Trophoblast cell (in vitro differentiated cells and primary cell): ENCODE measurements at regions not wholly inside any gene's neighbourhood (a gene's known extent, or its start where the extent isn't known, plus 50 kb on each side); places are given as distances from the start of the nearest gene placed in this dataset.

Experiments used
- DNase-seq, 2 donors: peaks; one replicate each; pipeline ENCODE4 v3.0.0-alpha.2; 2016
- H2AFZ ChIP-seq: 2 replicates; pipeline ENCODE4 v1.6.1; 2013; ENCODE audit warnings: low read length, moderate library complexity, mild to moderate bottlenecking; ENCODE audit not compliant: insufficient read depth, poor library complexity
- H2AK5ac ChIP-seq: 2 replicates; pipeline ENCODE4 v1.6.1; 2013; ENCODE audit warnings: mild to moderate bottlenecking, low read length
- H2BK120ac ChIP-seq: 2 replicates; pipeline ENCODE4 v1.6.1; 2013; ENCODE audit warnings: low read length, mild to moderate bottlenecking, moderate library complexity; ENCODE audit not compliant: insufficient read depth, poor library complexity
- H2BK12ac ChIP-seq: 2 replicates; pipeline ENCODE4 v1.6.1; 2013; ENCODE audit warnings: mild to moderate bottlenecking, low read length, moderate library complexity
- H2BK5ac ChIP-seq: 2 replicates; pipeline ENCODE4 v1.6.1; 2013; ENCODE audit warnings: low read length, low read depth, moderate library complexity, mild to moderate bottlenecking; ENCODE audit not compliant: poor library complexity
- H3K14ac ChIP-seq: 2 replicates; pipeline ENCODE4 v1.6.1; 2013; ENCODE audit warnings: mild to moderate bottlenecking, low read length
- H3K18ac ChIP-seq: 2 replicates; pipeline ENCODE4 v1.6.1; 2013; ENCODE audit warnings: mild to moderate bottlenecking, low read length
- H3K23ac ChIP-seq: 2 replicates; pipeline ENCODE4 v1.6.1; 2013; ENCODE audit warnings: low read length
- H3K27ac ChIP-seq: 2 replicates; pipeline ENCODE4 v1.5.1; 2013; ENCODE audit warnings: low read depth, mild to moderate bottlenecking, inconsistent platforms, low read length, moderate library complexity
- H3K27me3 ChIP-seq: 2 replicates; pipeline ENCODE4 v1.6.1; 2013; ENCODE audit warnings: inconsistent platforms, mild to moderate bottlenecking, low read length, moderate library complexity; ENCODE audit not compliant: insufficient read depth
- H3K36me3 ChIP-seq, 2 experiments: 1 replicate in 1 of 2; 2 replicates in 1 of 2; pipeline ENCODE4 v1.6.1; 2013; ENCODE audit warnings: low read length in 2 of 2, mild to moderate bottlenecking in 2 of 2, moderate library complexity in 1 of 2; ENCODE audit not compliant: insufficient read depth in 2 of 2, control insufficient read depth in 1 of 2
- H3K4ac ChIP-seq: 2 replicates; pipeline ENCODE4 v1.6.1; 2013; ENCODE audit warnings: low read depth, mild to moderate bottlenecking, low read length, moderate library complexity
- H3K4me1 ChIP-seq, 2 experiments: 1 replicate in 1 of 2; 2 replicates in 1 of 2; pipeline ENCODE4 v1.6.1; 2013; ENCODE audit warnings: low read length in 2 of 2, mild to moderate bottlenecking in 2 of 2, moderate library complexity in 1 of 2; ENCODE audit not compliant: insufficient read depth in 2 of 2, control insufficient read depth in 1 of 2
- H3K4me2 ChIP-seq: 2 replicates; pipeline ENCODE4 v1.6.1; 2013; ENCODE audit warnings: inconsistent platforms, mild to moderate bottlenecking, low read length, moderate library complexity
- H3K4me3 ChIP-seq: 2 replicates; pipeline ENCODE4 v1.5.1; 2013; ENCODE audit warnings: mild to moderate bottlenecking, low read depth, low read length, inconsistent platforms
- H3K79me1 ChIP-seq: one replicate; pipeline ENCODE4 v1.6.1; 2013; ENCODE audit warnings: low read length
- H3K79me2 ChIP-seq: 2 replicates; pipeline ENCODE4 v1.6.1; 2013; ENCODE audit warnings: low read length, mild to moderate bottlenecking; ENCODE audit not compliant: control insufficient read depth, insufficient read depth, poor library complexity
- H3K9ac ChIP-seq: 2 replicates; pipeline ENCODE4 v1.6.1; 2013; ENCODE audit warnings: mild to moderate bottlenecking, low read length
- H3K9me3 ChIP-seq: 2 replicates; pipeline ENCODE4 v1.6.1; 2013; ENCODE audit warnings: low read depth, mild to moderate bottlenecking, control low read depth, inconsistent platforms, low read length; ENCODE audit not compliant: insufficient read depth
- H4K12ac ChIP-seq: 2 replicates; pipeline ENCODE4 v1.6.1; 2013; ENCODE audit warnings: low read depth, mild to moderate bottlenecking, low read length, moderate library complexity
- H4K8ac ChIP-seq: 2 replicates; pipeline ENCODE4 v1.6.1; 2013; ENCODE audit warnings: low read depth, mild to moderate bottlenecking, low read length, moderate library complexity
- H4K91ac ChIP-seq: one replicate; pipeline ENCODE4 v1.6.1; 2013; ENCODE audit warnings: low read depth, mild to moderate bottlenecking, low read length, moderate library complexity
- WGBS: extraction: QIAGEN DNeasy Blood & Tissue Kit; methylation state at CpG from one replicate; pipeline ENCODE4 v1.1.7; 2013; ENCODE audit warnings: missing lambda C conversion rate; ENCODE audit not compliant: insufficient read length, insufficient coverage; ENCODE audit errors: extremely low coverage; 5-methylcytosine and 5-hydroxymethylcytosine counted together

DNA sequence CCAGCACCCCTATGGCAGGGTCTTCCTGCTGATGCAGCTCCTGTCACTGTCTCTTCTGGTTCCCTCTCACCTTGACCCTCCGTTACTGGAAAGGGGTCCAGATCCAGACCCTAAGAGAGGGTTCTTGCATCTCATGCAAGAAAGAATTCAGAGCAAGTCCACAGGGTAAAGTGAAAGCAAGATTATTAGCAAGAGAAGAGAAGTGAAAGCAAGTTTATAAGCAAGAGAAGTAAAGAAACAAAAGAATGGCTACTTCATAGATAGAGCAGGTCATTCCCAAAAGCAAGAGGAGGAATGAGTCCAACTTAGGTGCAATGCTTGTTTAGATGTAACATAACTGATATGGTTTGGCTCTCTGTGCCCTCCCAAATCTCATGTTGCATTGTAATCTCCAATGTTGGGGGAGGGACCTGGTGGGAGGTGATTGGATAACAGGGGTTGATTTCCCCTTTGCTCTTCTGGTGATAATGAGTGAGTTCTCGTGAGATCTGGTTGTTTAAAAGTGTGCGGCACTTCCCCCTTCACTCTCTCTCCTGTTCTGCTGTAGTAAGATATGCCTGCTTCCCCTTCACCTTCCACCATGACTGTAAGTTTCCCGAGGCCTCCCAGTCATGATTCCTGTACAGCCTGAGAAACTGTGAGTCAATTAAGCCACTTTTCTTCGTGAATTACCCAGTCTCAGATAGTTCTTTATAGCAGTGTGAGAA lies 183.3 kb downstream of the MED10 start:
- H3K36me3 ChIP-seq, result no peaks in the 10 kb centered on the region
- H2AFZ ChIP-seq, result no peak overlapping the region
- no peaks in the 10 kb centered on the region for H3K9me3 ChIP-seq
- no peak overlapping the region for H3K18ac ChIP-seq
- H4K12ac ChIP-seq, result no peak overlapping the region
- no peak overlapping the region for H3K4ac ChIP-seq
- H4K8ac ChIP-seq, result no peak overlapping the region
- H2BK5ac ChIP-seq, result no peak overlapping the region
- no peak for DNase-seq
- no peak overlapping the region for H4K91ac ChIP-seq
- H3K79me1 ChIP-seq, result no peaks in the 10 kb centered on the region
- WGBS, result no CpG with 5 or more reads among the region's 5 CpGs
- H2AK5ac ChIP-seq, result no peak overlapping the region
- no peak overlapping the region for H3K9ac ChIP-seq
- H3K23ac ChIP-seq, result no peak overlapping the region
- no peaks in the 10 kb centered on the region for H3K79me2 ChIP-seq
- no peak overlapping the region for H3K4me3 ChIP-seq
- H3K4me2 ChIP-seq, result no peak overlapping the region
- peaks cover 2 to 3% of the 10 kb centered on the region in 2 experiments for H3K4me1 ChIP-seq
- H3K27me3 ChIP-seq, result no peaks in the 10 kb centered on the region
- H3K27ac ChIP-seq, result no peak overlapping the region
- H2BK12ac ChIP-seq, result no peak overlapping the region
- no peak overlapping the region for H3K14ac ChIP-seq
- H2BK120ac ChIP-seq, result no peak overlapping the region

DNA sequence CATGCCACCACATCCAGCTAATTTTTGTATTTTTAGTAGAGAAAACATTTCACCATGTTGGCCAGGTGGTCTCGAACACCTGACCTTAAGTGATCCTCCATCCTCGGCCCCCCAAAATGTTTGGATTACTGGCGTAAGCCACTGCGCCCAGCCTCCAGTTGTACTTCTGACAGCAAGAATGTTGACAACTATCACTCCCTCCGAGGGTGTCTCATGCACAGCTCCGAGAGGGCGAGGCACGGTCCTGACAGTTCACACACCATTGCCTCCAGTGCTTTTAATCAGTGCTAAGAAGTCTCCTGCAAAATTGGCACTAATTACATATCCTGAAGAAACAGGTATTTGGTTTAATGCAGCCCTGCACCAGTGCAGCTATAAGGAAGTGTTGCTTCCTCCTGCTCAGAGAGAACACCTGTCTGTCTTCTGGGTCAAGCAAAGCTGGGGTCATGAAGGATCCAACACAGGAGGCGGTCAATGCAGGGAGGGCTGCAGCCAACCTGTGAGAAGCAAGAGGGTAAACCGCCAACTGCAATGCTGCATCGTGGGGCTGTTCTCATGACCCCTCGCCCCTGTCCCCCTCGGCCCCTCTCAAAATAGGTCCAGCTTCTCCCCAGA lies 184.0 kb downstream of the MED10 start:
- Histone ChIP-seq H2BK5ac (no peak overlapping the region), H3K27ac (no peak overlapping the region), H3K79me1 (no peaks in the 10 kb centered on the region), H3K23ac (no peak overlapping the region), H2BK12ac (no peak overlapping the region), H3K14ac (no peak overlapping the region), H3K4me3 (no peak overlapping the region), H3K4ac (no peak overlapping the region), H2AFZ (no peak overlapping the region), H3K9me3 (no peaks in the 10 kb centered on the region), H3K27me3 (no peaks in the 10 kb centered on the region), H4K12ac (no peak overlapping the region), H3K4me2 (no peak overlapping the region), H4K8ac (no peak overlapping the region), H4K91ac (no peak overlapping the region), H3K4me1 (peaks cover 2 to 3% of the 10 kb centered on the region in 2 experiments), H2BK120ac (no peak overlapping the region), H3K9ac (no peak overlapping the region), H2AK5ac (no peak overlapping the region), H3K79me2 (no peaks in the 10 kb centered on the region), H3K18ac (no peak overlapping the region), H3K36me3 (no peaks in the 10 kb centered on the region)
- WGBS, result no CpG with 5 or more reads among the region's 13 CpGs
- DNase-seq, result no peak

- H3K79me1 ChIP-seq, result no peaks in the 10 kb centered on the region
- no peak overlapping the region for H3K18ac ChIP-seq
- no peak overlapping the region for H3K4me3 ChIP-seq
- no peak overlapping the region for H2AK5ac ChIP-seq
- no peaks in the 10 kb centered on the region for H3K36me3 ChIP-seq
- H3K79me2 ChIP-seq, result no peaks in the 10 kb centered on the region
- no peak overlapping the region for H4K8ac ChIP-seq
- no peak overlapping the region for H3K4ac ChIP-seq
- no peak overlapping the region for H2BK120ac ChIP-seq
- H2BK5ac ChIP-seq, result no peak overlapping the region
- no peak overlapping the region for H2BK12ac ChIP-seq
- H3K4me1 ChIP-seq, result peaks cover 2 to 3% of the 10 kb centered on the region in 2 experiments
- no peak overlapping the region for H4K12ac ChIP-seq
- no peaks in the 10 kb centered on the region for H3K9me3 ChIP-seq
- H3K23ac ChIP-seq, result no peak overlapping the region
- H3K9ac ChIP-seq, result no peak overlapping the region
- no peak overlapping the region for H2AFZ ChIP-seq
- H3K27ac ChIP-seq, result no peak overlapping the region
- H3K4me2 ChIP-seq, result no peak overlapping the region
- no peak overlapping the region for H3K14ac ChIP-seq
- no peak overlapping the region for H4K91ac ChIP-seq
- no peaks in the 10 kb centered on the region for H3K27me3 ChIP-seq
- WGBS, result no CpG with 5 or more reads among the region's 8 CpGs
- peak; percentile 12 to 24 for DNase-seq
Measured at GRCh38 chr5:6193310-6193709, 185.0 kb downstream of the MED10 start.

- H3K79me2 ChIP-seq, result no peaks in the 10 kb centered on the region
- H2BK5ac ChIP-seq, result no peak overlapping the region
- no peak overlapping the region for H3K9ac ChIP-seq
- DNase-seq, result no peak
- no peaks in the 10 kb centered on the region for H3K79me1 ChIP-seq
- peaks cover 0 to 3% of the 10 kb centered on the region in 2 experiments for H3K4me1 ChIP-seq
- H3K27ac ChIP-seq, result no peak overlapping the region
- no peak overlapping the region for H3K23ac ChIP-seq
- H2AK5ac ChIP-seq, result no peak overlapping the region
- H2BK120ac ChIP-seq, result no peak overlapping the region
- peaks cover 3% of the 10 kb centered on the region for H3K9me3 ChIP-seq
- no peak overlapping the region for H4K12ac ChIP-seq
- no peak overlapping the region for H4K8ac ChIP-seq
- no peaks in the 10 kb centered on the region for H3K36me3 ChIP-seq
- H3K27me3 ChIP-seq, result no peaks in the 10 kb centered on the region
- H3K14ac ChIP-seq, result no peak overlapping the region
- H3K18ac ChIP-seq, result no peak overlapping the region
- no peak overlapping the region for H3K4me2 ChIP-seq
- no peak overlapping the region for H4K91ac ChIP-seq
- H2AFZ ChIP-seq, result no peak overlapping the region
- WGBS, result no CpG with 5 or more reads among the region's 7 CpGs
- no peak overlapping the region for H3K4ac ChIP-seq
- no peak overlapping the region for H2BK12ac ChIP-seq
- no peak overlapping the region for H3K4me3 ChIP-seq
Measured at GRCh38 chr5:6190838-6191237, 187.5 kb downstream of the MED10 start.
